PC-9 (cell line): ENCODE measurements at regions not wholly inside any gene's neighbourhood (a gene's known extent, or its start where the extent isn't known, plus 50 kb on each side); places are given as distances from the start of the nearest gene placed in this dataset.

ENCODE experiments used
- EZH2 ChIP-seq: fragments of 200-600 bp; sonication (generic); IDR thresholded peaks from 2 replicates; pipeline ENCODE4 v1.8.0; 2017; ENCODE audit warnings: antibody characterized with exemption, low read depth
- TF ChIP-seq, protein P1 (sequence below): fragments of 200-600 bp; sonication (generic); conservative IDR thresholded peaks from 2 replicates; pipeline ENCODE4 v1.6.1; 2017; ENCODE audit warnings: mixed run types, antibody characterized with exemption, mild to moderate bottlenecking, moderate library complexity

- TF ChIP-seq, protein P1, sequence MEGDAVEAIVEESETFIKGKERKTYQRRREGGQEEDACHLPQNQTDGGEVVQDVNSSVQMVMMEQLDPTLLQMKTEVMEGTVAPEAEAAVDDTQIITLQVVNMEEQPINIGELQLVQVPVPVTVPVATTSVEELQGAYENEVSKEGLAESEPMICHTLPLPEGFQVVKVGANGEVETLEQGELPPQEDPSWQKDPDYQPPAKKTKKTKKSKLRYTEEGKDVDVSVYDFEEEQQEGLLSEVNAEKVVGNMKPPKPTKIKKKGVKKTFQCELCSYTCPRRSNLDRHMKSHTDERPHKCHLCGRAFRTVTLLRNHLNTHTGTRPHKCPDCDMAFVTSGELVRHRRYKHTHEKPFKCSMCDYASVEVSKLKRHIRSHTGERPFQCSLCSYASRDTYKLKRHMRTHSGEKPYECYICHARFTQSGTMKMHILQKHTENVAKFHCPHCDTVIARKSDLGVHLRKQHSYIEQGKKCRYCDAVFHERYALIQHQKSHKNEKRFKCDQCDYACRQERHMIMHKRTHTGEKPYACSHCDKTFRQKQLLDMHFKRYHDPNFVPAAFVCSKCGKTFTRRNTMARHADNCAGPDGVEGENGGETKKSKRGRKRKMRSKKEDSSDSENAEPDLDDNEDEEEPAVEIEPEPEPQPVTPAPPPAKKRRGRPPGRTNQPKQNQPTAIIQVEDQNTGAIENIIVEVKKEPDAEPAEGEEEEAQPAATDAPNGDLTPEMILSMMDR, result no peak
- TF ChIP-seq EZH2, result no peak
Measured at GRCh38 chr6:130306377-130306776, 59.4 kb upstream of the TMEM200A start.
